Hippocampal formation (tissue), 2 donors: ENCODE measurements at regions not wholly inside any gene's neighbourhood (a gene's known extent, or its start where the extent isn't known, plus 50 kb on each side); places are given as distances from the start of the nearest gene placed in this dataset.

ENCODE experiments used
- DNase-seq, 2 donors: peaks; one replicate each; lab custom pipeline; 2025; lab: John Stamatoyannopoulos, UW

GRCh38 chr2:225340923-225341322, 58.6 kb upstream of the NYAP2 start:
- no peak for DNase-seq

- DNase-seq: no peak
Measured at GRCh38 chr2:225337183-225337582, 62.3 kb upstream of the NYAP2 start.

DNA sequence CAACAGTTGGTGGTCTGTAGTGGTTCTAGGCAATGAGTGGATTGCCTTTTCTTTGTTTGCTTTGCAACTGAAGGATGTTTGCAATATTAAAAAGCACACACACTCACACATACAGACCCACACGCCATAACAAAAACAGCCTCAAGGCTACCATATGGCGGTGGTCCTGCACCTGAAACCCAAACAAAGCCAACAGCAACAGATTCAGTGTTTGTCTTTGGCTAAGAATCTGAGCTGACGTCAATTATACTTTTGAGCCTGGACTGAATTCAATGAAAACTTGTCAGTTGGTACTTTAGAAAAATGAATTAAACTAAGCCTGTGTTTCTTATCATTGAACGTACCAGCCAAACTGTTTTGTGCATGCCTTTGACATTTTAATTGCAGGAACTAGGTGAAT, 65.0 kb upstream of the NYAP2 start:
- DNase-seq: no peak

GRCh38 chr2:225328192-225328591, 71.3 kb upstream of the NYAP2 start:
- DNase-seq: no peak

DNA sequence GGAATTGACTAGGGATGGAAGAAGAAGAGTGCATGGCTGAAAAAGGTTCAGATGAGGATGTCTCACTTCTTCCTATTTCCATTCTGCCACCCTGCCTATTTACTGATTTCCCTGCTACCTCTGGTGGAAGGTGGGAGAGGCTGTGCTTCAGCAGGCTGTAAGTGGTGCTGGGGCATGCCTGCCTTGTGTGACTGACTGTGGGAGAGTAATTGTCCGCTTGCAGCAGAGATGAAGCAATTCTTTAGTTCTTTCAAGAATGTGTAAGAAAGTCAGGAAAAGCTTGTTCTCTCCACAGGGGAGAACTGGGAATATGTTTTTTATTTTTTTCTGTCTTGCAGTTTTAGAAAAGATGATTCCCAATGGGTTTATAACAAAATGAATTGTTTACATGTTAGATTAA, 72.5 kb upstream of the NYAP2 start:
- DNase-seq: no peak

DNA sequence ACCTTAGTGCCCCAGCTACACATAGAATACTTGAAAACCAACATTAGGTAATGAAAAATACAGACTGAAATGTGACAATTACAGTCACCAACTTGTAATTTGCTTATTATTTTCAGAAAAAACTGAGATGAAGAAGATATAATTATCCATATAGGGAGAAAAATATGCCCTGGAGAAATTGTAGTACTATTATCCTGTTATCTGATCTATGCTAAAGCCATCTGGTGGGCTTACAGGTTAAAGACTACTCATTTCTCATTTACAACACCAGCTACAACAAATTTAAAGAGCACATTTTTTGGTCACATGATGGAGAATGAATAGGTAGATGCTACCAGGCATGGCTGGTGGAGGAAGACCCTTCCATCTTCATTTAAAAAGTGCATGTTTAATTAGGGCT, 79.6 kb upstream of the NYAP2 start:
- no peak for DNase-seq

DNA sequence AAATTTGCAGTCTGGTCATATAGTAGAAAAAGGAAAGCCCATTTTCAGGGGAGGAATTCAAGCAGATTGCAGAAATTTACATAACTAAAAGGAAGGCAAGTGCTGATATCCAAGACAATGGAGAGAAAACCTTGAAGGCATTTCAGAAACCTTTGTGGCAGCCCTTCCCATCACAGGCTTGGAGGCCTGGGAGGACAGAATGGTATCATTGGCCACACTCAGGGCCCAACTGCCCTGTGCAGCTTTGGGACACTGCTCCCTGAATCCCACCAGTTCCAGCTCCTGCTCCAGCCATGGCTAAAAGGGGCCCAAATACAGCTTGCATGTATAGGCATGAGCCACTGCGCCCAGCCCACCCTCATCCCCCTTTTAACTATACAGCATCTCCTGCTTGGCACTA, 81.1 kb upstream of the NYAP2 start:
- DNase-seq: no peak

DNA sequence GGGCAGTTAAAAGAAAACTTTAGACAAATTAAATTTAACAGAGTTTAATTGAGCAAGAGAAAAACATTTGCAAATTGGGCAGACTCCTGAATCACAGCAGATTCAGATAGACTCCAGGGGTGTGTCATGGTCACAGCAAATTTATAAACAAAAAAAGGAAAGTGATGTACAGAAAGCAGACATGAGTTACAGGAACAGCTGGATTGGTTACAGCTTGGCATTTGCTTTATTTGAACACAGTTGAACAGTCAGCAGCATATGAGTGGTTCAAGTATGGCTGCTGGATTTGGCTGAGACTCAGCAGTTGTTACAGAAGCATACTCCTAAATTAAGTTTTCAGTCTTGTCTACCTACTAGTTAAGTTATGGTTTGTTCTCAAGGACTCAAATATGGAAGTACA, 82.3 kb upstream of the NYAP2 start:
- DNase-seq: no peak

DNA sequence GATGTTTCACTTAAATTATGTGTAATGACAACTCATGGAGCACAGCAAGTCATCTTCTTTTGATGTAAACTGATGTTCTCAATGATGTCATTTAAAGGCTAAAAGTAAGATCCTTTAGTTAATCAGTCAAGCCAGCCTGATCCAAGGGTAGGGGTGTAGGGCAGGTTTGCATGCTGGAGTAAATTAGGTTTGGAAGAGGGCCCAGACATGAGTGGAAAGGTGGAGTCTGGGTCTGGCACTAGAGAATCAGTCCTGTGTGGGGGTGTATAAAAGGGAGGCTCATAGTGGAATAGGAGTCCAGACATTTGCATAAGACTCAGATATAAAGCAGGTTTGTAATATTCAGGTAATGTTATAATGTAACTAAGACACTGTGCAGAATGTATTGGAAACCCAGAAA, 88.8 kb upstream of the NYAP2 start:
- DNase-seq: no peak

DNA sequence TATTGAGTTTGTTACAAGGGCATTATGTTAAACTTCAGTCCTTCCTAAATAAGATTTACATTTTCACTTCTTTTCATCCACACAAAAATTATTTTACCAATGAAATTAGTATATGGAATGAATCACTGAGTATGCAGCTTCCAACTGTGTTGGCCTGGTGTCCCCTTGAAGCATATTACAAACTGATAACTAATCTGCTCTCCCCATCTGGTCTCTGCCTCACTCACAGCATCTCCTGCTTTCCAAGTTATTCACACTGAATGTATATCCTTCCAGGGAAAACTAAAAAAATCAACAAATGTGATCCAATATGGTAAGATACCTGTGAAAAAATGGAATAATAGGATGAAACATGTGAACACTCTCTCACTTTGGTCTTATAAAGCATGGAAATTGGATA, 90.0 kb upstream of the NYAP2 start:
- peak in 1 of 2 donors; percentile 2 for DNase-seq

DNA sequence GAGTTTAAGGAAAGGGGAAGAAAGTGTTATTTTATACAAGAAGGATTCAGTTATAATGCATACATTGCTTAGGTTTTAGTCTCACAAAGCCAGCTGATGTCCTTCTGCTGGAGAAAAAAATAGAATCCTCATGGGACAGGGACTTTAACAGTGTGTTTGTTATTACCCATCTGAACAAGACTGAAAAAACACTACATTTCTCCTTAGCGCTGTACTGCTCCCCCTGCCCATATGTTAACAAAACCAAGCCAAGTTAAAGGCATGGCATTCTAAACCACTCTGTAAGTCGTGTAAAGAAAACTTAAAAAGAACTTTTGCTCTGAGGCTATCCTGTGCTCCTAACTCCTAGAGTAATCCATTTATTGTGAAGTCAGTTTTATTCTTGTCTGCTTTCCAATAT, 102.6 kb upstream of the NYAP2 start:
- DNase-seq: no peak

GRCh38 chr2:225295102-225295501, 104.4 kb upstream of the NYAP2 start:
- no peak for DNase-seq

DNA sequence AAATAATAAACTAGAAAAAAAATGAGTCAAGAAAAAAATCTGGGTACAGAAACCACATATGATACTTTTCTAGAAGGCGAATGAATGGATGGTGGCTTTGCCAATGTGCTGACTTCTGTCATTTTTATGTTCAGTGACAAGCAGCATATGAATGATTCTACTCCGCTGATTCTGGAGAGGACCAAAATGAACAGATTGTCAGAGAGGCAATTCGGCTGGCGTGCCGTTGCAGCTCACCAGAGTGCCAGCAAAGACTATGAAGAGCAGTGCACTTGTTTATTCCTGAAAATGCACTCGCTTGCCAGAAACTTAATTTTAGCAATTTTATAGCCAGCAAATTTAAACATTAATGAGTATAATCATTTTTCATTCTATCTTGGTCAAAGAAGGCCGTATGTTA, 105.9 kb upstream of the NYAP2 start:
- peak in 1 of 2 donors; percentile 1 for DNase-seq

GRCh38 chr2:225290757-225291400, 108.6 kb upstream of the NYAP2 start:
- DNase-seq: no peak

DNA sequence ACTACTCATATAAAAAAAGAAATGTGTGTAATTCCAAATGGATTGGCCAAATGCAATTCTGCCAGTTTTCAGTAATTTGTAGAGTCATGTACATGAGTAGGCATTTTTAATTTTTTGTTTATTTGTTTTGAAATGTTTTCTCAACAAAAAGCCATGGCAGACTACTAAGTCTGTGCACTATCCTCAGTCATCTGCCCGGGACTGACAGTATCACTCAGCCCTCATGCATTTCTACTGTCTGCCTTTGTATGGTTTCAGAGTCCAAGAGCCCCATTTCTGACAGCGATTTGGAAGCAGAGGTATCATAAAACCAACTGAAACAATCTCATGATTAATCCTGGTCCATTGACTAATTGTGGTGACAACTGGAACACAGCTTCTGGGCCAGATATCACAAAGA, 109.9 kb upstream of the NYAP2 start:
- DNase-seq: no peak

GRCh38 chr2:225288986-225289385, 110.5 kb upstream of the NYAP2 start:
- no peak for DNase-seq

DNA sequence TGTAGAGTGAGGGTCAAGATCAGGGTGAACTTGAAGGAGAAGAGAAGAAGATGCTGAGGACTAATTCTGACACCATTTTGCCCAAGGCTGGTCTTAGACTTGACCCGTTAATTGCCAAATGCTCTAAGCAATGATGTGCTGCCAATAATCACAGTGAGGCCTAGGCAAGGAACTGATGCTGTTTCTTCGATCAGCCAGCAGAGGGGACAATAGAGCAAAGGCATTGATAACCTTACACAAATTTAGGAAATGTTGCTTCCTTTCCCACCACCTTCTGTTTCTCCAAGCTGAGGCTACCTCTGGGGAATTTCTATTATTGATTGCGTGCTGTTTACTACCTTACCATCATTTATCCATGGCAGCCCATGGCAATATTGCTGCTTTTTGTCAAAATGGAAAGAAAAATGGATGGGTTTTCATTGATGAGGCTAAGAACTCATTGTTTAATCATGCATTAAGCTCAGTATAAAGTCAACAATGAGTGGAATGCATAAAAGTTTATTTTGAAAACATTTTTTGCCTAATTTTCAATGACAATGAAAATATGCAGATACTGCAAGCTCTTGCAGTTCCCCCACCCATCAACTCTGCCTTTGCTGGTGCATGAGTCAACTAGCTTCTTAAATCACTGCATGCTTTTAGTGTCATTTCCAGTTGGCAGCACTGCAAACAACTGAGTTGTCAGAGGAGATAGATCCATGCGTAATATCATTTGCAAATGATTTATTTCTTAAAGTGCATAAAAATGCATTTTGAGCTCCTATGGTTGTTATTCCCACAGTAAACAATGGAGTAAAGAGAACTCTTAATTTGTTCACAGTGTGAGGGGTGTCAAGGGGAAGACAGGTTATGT, 116.4 kb upstream of the NYAP2 start:
- no peak for DNase-seq

DNA sequence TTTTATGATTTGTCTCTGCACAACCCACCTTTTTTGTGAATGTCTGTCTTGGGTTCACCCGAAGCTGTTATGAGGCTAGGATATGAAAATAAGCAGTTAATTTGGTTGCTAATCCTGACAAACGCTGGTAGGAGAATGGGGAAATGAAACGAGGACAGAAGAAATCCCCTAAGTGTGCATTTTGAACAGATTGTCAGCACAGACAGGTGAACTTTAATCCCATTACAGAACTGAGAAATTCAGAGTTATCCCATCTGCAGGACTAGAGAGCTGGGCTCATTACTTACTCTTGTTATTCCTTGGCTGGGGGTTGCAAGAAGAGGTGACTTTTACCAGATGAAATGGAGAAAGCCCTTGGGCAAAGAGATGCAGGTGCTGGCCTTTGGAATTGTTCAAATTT, 123.3 kb upstream of the NYAP2 start:
- no peak for DNase-seq

GRCh38 chr2:225275443-225275842, 124.1 kb upstream of the NYAP2 start:
- DNase-seq: no peak

GRCh38 chr2:225274751-225275150, 124.8 kb upstream of the NYAP2 start:
- DNase-seq: no peak

- DNase-seq: no peak
Measured at GRCh38 chr2:225272173-225272572, 127.3 kb upstream of the NYAP2 start.

GRCh38 chr2:225270861-225271260, 128.6 kb upstream of the NYAP2 start:
- DNase-seq: peak in 1 of 2 donors; percentile 1

- no peak for DNase-seq
Measured at GRCh38 chr2:225270053-225270452, 129.5 kb upstream of the NYAP2 start.

GRCh38 chr2:225254363-225254762, 145.1 kb upstream of the NYAP2 start:
- DNase-seq: no peak
